ENCODE measurements at regions not wholly inside any gene's neighbourhood (a gene's known extent, or its start where the extent isn't known, plus 50 kb on each side); places are given as distances from the start of the nearest gene placed in this dataset.

DNA sequence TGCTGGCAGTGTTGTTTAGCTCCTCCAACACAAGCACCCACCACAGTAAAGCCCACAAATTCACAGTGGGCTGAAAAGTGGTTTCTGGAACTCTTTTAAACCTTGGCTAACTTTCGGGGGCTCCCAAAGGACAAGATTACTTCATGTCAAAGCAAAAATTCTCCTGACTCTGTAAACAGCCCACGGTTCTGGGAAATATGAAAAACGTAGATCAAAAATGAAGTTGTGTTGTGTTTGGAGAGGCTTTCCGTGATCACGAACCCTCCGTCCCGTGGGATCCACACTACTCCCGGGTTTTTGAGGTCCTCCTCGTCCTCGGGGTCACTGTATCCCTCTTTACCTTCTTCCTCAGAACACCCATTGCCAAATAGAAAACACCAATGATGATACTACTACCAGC, 159.0 kb upstream of the RUNX1 start:
- H3K27me3 Mint-ChIP-seq (ENCODE audit: insufficient read depth, unreplicated experiment) = no peaks in the 10 kb centered on the region
- H3K36me3 Mint-ChIP-seq (ENCODE audit: insufficient read depth, unreplicated experiment) = no peaks in the 10 kb centered on the region
- CTCF ChIA-PET = no interaction called here
- intact Hi-C loops (cut with micrococcal nuclease) = no loop called here
- no peak for TF ChIP-seq CTCF (IDR thresholded peaks at IDR 0.05; ENCODE audit: unreplicated experiment)
- no peaks in the 10 kb centered on the region for H3K9me3 Mint-ChIP-seq (ENCODE audit: unreplicated experiment)
- no peak for DNase-seq (ENCODE audit: unreplicated experiment)
- H3K4me3 Mint-ChIP-seq (ENCODE audit: unreplicated experiment) = no peak overlapping the region
- H3K27ac Mint-ChIP-seq (ENCODE audit: low read depth, unreplicated experiment) = no peak overlapping the region
- no TSS peak for BruUV-seq (replicated peaks)
- H3K4me1 Mint-ChIP-seq (ENCODE audit: insufficient read depth, unreplicated experiment) = peaks cover 11% of the 10 kb centered on the region
- POLR2A ChIA-PET = interaction anchor here (0.5 to 2.2 kb wide), 3 partner anchors 10 to 319 kb away, joined by 3 to 12 read pairs (median 3); no protein-coding TSS in a partner anchor

GRCh38 chr21:35207322-35207721, 158.2 kb upstream of the RUNX1 start:
- TF ChIP-seq CTCF (IDR thresholded peaks at IDR 0.05; ENCODE audit: unreplicated experiment) = no peak
- CTCF ChIA-PET = no interaction called here
- no peaks in the 10 kb centered on the region for H3K9me3 Mint-ChIP-seq (ENCODE audit: unreplicated experiment)

GRCh38 chr21:35206141-35207125, 157.3 kb upstream of the RUNX1 start:
- peaks cover 18% of the 10 kb centered on the region for H3K4me1 Mint-ChIP-seq (ENCODE audit: insufficient read depth, unreplicated experiment)
- H3K4me3 Mint-ChIP-seq (ENCODE audit: unreplicated experiment) = peak overlapping the region; percentile 28
- peak overlapping the region; percentile 65 for H3K27ac Mint-ChIP-seq (ENCODE audit: low read depth, unreplicated experiment)
- no peak for TF ChIP-seq CTCF (IDR thresholded peaks at IDR 0.05; ENCODE audit: unreplicated experiment)
- ChIA-PET CTCF (no interaction called here), POLR2A (interaction anchor here (0.6 to 2.6 kb wide), 4 partner anchors 9 to 314 kb away, joined by 3 to 13 read pairs (median 5); no protein-coding TSS in a partner anchor)
- no peaks in the 10 kb centered on the region for H3K36me3 Mint-ChIP-seq (ENCODE audit: insufficient read depth, unreplicated experiment)
- TSS peak; percentile 42 for BruUV-seq (replicated peaks)
- no peaks in the 10 kb centered on the region for H3K27me3 Mint-ChIP-seq (ENCODE audit: insufficient read depth, unreplicated experiment)
- peak; percentile 51 for DNase-seq (ENCODE audit: unreplicated experiment)
- intact Hi-C loops (cut with micrococcal nuclease) = no loop called here
- no peaks in the 10 kb centered on the region for H3K9me3 Mint-ChIP-seq (ENCODE audit: unreplicated experiment)

More at GRCh38 chr21:35207322-35207721, 158.2 kb upstream of the RUNX1 start:
- intact Hi-C loops (cut with micrococcal nuclease) = no loop called here
- Mint-ChIP-seq H3K27me3 (ENCODE audit: insufficient read depth, unreplicated experiment) (no peaks in the 10 kb centered on the region), H3K36me3 (ENCODE audit: insufficient read depth, unreplicated experiment) (no peaks in the 10 kb centered on the region), H3K27ac (ENCODE audit: low read depth, unreplicated experiment) (no peak overlapping the region), H3K4me3 (ENCODE audit: unreplicated experiment) (no peak overlapping the region), H3K4me1 (ENCODE audit: insufficient read depth, unreplicated experiment) (peaks cover 16% of the 10 kb centered on the region)
- no TSS peak for BruUV-seq (replicated peaks)
- DNase-seq (ENCODE audit: unreplicated experiment) = no peak
- POLR2A ChIA-PET = interaction anchor here (0.9 to 2.2 kb wide), 2 partner anchors 11 to 318 kb away, joined by 3 to 12 read pairs; no protein-coding TSS in a partner anchor

- Mint-ChIP-seq H3K36me3 (ENCODE audit: insufficient read depth, unreplicated experiment) (no peaks in the 10 kb centered on the region), H3K9me3 (ENCODE audit: unreplicated experiment) (no peaks in the 10 kb centered on the region), H3K27me3 (ENCODE audit: insufficient read depth, unreplicated experiment) (no peaks in the 10 kb centered on the region), H3K4me1 (ENCODE audit: insufficient read depth, unreplicated experiment) (peaks cover 18% of the 10 kb centered on the region), H3K27ac (ENCODE audit: low read depth, unreplicated experiment) (no peak overlapping the region), H3K4me3 (ENCODE audit: unreplicated experiment) (no peak overlapping the region)
- ChIA-PET POLR2A (interaction anchor here (0.7 to 2.6 kb wide), 4 partner anchors 8 to 313 kb away, joined by 4 to 13 read pairs (median 5); no protein-coding TSS in a partner anchor), CTCF (no interaction called here)
- no peak for DNase-seq (ENCODE audit: unreplicated experiment)
- intact Hi-C loops (cut with micrococcal nuclease) = no loop called here
- BruUV-seq (replicated peaks) = no TSS peak
- TF ChIP-seq CTCF (IDR thresholded peaks at IDR 0.05; ENCODE audit: unreplicated experiment) = no peak
Measured at GRCh38 chr21:35204850-35205541, 155.9 kb upstream of the RUNX1 start.

Measured in MCF 10A (cell line).